ENCODE measurements at regions not wholly inside any gene's neighbourhood (a gene's known extent, or its start where the extent isn't known, plus 50 kb on each side); places are given as distances from the start of the nearest gene placed in this dataset.
A peak's percentile ranks its signal among the peaks of the same experiment; 100 is the strongest.

- Mint-ChIP-seq H3K36me3 (ENCODE audit: low read depth) (no peaks in the 10 kb centered on the region), H3K4me3 (no peak overlapping the region), H3K4me1 (ENCODE audit: low read depth) (peaks cover 29% of the 10 kb centered on the region), H3K9me3 (no peaks in the 10 kb centered on the region), H3K27me3 (peaks cover 6% of the 10 kb centered on the region), H3K27ac (no peak overlapping the region)
- DNase-seq = no peak
Measured at GRCh38 chrX:20410540-20410939, 143.8 kb upstream of the RPS6KA3 start.

GRCh38 chrX:20409991-20410390 lies 143.3 kb upstream of the RPS6KA3 start:
- DNase-seq = no peak
- peaks cover 28% of the 10 kb centered on the region for H3K4me1 Mint-ChIP-seq (ENCODE audit: low read depth)
- no peak overlapping the region for H3K27ac Mint-ChIP-seq
- no peaks in the 10 kb centered on the region for H3K36me3 Mint-ChIP-seq (ENCODE audit: low read depth)
- no peak overlapping the region for H3K4me3 Mint-ChIP-seq
- H3K9me3 Mint-ChIP-seq = no peaks in the 10 kb centered on the region
- peaks cover 6% of the 10 kb centered on the region for H3K27me3 Mint-ChIP-seq

- H3K36me3 Mint-ChIP-seq (ENCODE audit: low read depth) = no peaks in the 10 kb centered on the region
- H3K9me3 Mint-ChIP-seq = no peaks in the 10 kb centered on the region
- no peak overlapping the region for H3K27ac Mint-ChIP-seq
- no peak overlapping the region for H3K4me3 Mint-ChIP-seq
- DNase-seq = no peak
- H3K4me1 Mint-ChIP-seq (ENCODE audit: low read depth) = peaks cover 15% of the 10 kb centered on the region
- peaks cover 2% of the 10 kb centered on the region for H3K27me3 Mint-ChIP-seq
Measured at GRCh38 chrX:20402956-20403355, 136.2 kb upstream of the RPS6KA3 start.

- H3K4me3 Mint-ChIP-seq = no peak overlapping the region
- H3K36me3 Mint-ChIP-seq (ENCODE audit: low read depth) = no peaks in the 10 kb centered on the region
- peaks cover 2% of the 10 kb centered on the region for H3K27me3 Mint-ChIP-seq
- DNase-seq = no peak
- no peaks in the 10 kb centered on the region for H3K9me3 Mint-ChIP-seq
- peaks cover 15% of the 10 kb centered on the region for H3K4me1 Mint-ChIP-seq (ENCODE audit: low read depth)
- peak overlapping the region; percentile 42 for H3K27ac Mint-ChIP-seq
Measured at GRCh38 chrX:20399728-20400414, 133.2 kb upstream of the RPS6KA3 start.

- Mint-ChIP-seq H3K9me3 (no peaks in the 10 kb centered on the region), H3K27me3 (peaks cover 5% of the 10 kb centered on the region), H3K4me1 (ENCODE audit: low read depth) (peaks cover 15% of the 10 kb centered on the region), H3K4me3 (no peak overlapping the region), H3K36me3 (ENCODE audit: low read depth) (no peaks in the 10 kb centered on the region), H3K27ac (no peak overlapping the region)
- no peak for DNase-seq
Measured at GRCh38 chrX:20397587-20397986, 130.9 kb upstream of the RPS6KA3 start.

- Mint-ChIP-seq H3K4me3 (no peak overlapping the region), H3K27me3 (peaks cover 8% of the 10 kb centered on the region), H3K36me3 (ENCODE audit: low read depth) (no peaks in the 10 kb centered on the region), H3K9me3 (no peaks in the 10 kb centered on the region), H3K4me1 (ENCODE audit: low read depth) (peaks cover 5% of the 10 kb centered on the region), H3K27ac (no peak overlapping the region)
- DNase-seq = no peak
Measured at GRCh38 chrX:20394451-20394850, 127.7 kb upstream of the RPS6KA3 start.

- Mint-ChIP-seq H3K27ac (no peak overlapping the region), H3K9me3 (no peaks in the 10 kb centered on the region), H3K4me3 (no peak overlapping the region), H3K4me1 (ENCODE audit: low read depth) (peaks cover under 1% of the 10 kb centered on the region), H3K36me3 (ENCODE audit: low read depth) (no peaks in the 10 kb centered on the region), H3K27me3 (peaks cover 5% of the 10 kb centered on the region)
- DNase-seq = no peak
Measured at GRCh38 chrX:20393944-20394343, 127.2 kb upstream of the RPS6KA3 start.

- no peak overlapping the region for H3K27ac Mint-ChIP-seq
- DNase-seq = no peak
- no peak overlapping the region for H3K4me3 Mint-ChIP-seq
- no peaks in the 10 kb centered on the region for H3K4me1 Mint-ChIP-seq (ENCODE audit: low read depth)
- peaks cover 16% of the 10 kb centered on the region for H3K27me3 Mint-ChIP-seq
- H3K36me3 Mint-ChIP-seq (ENCODE audit: low read depth) = no peaks in the 10 kb centered on the region
- H3K9me3 Mint-ChIP-seq = no peaks in the 10 kb centered on the region
Measured at GRCh38 chrX:20388594-20388993, 121.9 kb upstream of the RPS6KA3 start.

GRCh38 chrX:20383477-20383876 lies 116.8 kb upstream of the RPS6KA3 start:
- H3K36me3 Mint-ChIP-seq (ENCODE audit: low read depth) = no peaks in the 10 kb centered on the region
- no peak overlapping the region for H3K4me3 Mint-ChIP-seq
- no peak for DNase-seq
- no peaks in the 10 kb centered on the region for H3K9me3 Mint-ChIP-seq
- H3K4me1 Mint-ChIP-seq (ENCODE audit: low read depth) = peaks cover 20% of the 10 kb centered on the region
- H3K27me3 Mint-ChIP-seq = peaks cover 14% of the 10 kb centered on the region
- H3K27ac Mint-ChIP-seq = no peak overlapping the region

GRCh38 chrX:20382518-20383297 lies 116.0 kb upstream of the RPS6KA3 start:
- Mint-ChIP-seq H3K27me3 (peaks cover 13% of the 10 kb centered on the region), H3K9me3 (no peaks in the 10 kb centered on the region), H3K4me1 (ENCODE audit: low read depth) (peaks cover 28% of the 10 kb centered on the region), H3K4me3 (no peak overlapping the region), H3K27ac (peak overlapping the region; percentile 75), H3K36me3 (ENCODE audit: low read depth) (no peaks in the 10 kb centered on the region)
- DNase-seq = peak; percentile 36

- Mint-ChIP-seq H3K27me3 (peaks cover 13% of the 10 kb centered on the region), H3K9me3 (no peaks in the 10 kb centered on the region), H3K27ac (no peak overlapping the region), H3K4me1 (ENCODE audit: low read depth) (peaks cover 31% of the 10 kb centered on the region), H3K4me3 (no peak overlapping the region), H3K36me3 (ENCODE audit: low read depth) (no peaks in the 10 kb centered on the region)
- no peak for DNase-seq
Measured at GRCh38 chrX:20382082-20382481, 115.4 kb upstream of the RPS6KA3 start.

- Mint-ChIP-seq H3K4me3 (no peak overlapping the region), H3K4me1 (ENCODE audit: low read depth) (peaks cover 40% of the 10 kb centered on the region), H3K27ac (peak overlapping the region; percentile 95), H3K9me3 (no peaks in the 10 kb centered on the region), H3K36me3 (ENCODE audit: low read depth) (no peaks in the 10 kb centered on the region), H3K27me3 (peaks cover 21% of the 10 kb centered on the region)
- peak; percentile 42 for DNase-seq
Measured at GRCh38 chrX:20378233-20378920, 111.7 kb upstream of the RPS6KA3 start.

- peaks cover 33% of the 10 kb centered on the region for H3K4me1 Mint-ChIP-seq (ENCODE audit: low read depth)
- H3K4me3 Mint-ChIP-seq = no peak overlapping the region
- H3K9me3 Mint-ChIP-seq = no peaks in the 10 kb centered on the region
- no peaks in the 10 kb centered on the region for H3K36me3 Mint-ChIP-seq (ENCODE audit: low read depth)
- DNase-seq = no peak
- H3K27me3 Mint-ChIP-seq = peaks cover 25% of the 10 kb centered on the region
- no peak overlapping the region for H3K27ac Mint-ChIP-seq
Measured at GRCh38 chrX:20374900-20375438, 108.3 kb upstream of the RPS6KA3 start.

- no peak for DNase-seq
Measured at GRCh38 chrX:20374450-20374849, 107.7 kb upstream of the RPS6KA3 start.

More at GRCh38 chrX:20374450-20374849, 107.7 kb upstream of the RPS6KA3 start:
- Mint-ChIP-seq H3K36me3 (ENCODE audit: low read depth) (no peaks in the 10 kb centered on the region), H3K9me3 (no peaks in the 10 kb centered on the region), H3K27ac (no peak overlapping the region), H3K4me1 (ENCODE audit: low read depth) (peaks cover 31% of the 10 kb centered on the region), H3K27me3 (peaks cover 20% of the 10 kb centered on the region), H3K4me3 (no peak overlapping the region)

Data from activated T-cell treated with anti-CD3 and anti-CD28 coated beads, Interleukin-2, amount 50 U/mL, for 24 hours (primary cell).